ENCODE measurements at regions not wholly inside any gene's neighbourhood (a gene's known extent, or its start where the extent isn't known, plus 50 kb on each side); places are given as distances from the start of the nearest gene placed in this dataset.

- TF ChIP-seq ZFP3 (CRISPR knock-in tag; IDR thresholded peaks at IDR 0.05), result no peak
- no peak for TF ChIP-seq CSDC2 (CRISPR knock-in tag; IDR thresholded peaks at IDR 0.05)
- TF ChIP-seq PATZ1 (CRISPR knock-in tag; IDR thresholded peaks at IDR 0.05; ENCODE audit: borderline replicate concordance), result no peak
- TF ChIP-seq SNAI2 (CRISPR knock-in tag; IDR thresholded peaks at IDR 0.05), result no peak
- no peak for TF ChIP-seq ESRRG (CRISPR knock-in tag; IDR thresholded peaks at IDR 0.05)
Observed at GRCh38 chr5:152701305-152701949, 296.3 kb upstream of the NMUR2 start.
